IPS DF 4.7 (cell line): ENCODE measurements at regions not wholly inside any gene's neighbourhood (a gene's known extent, or its start where the extent isn't known, plus 50 kb on each side); places are given as distances from the start of the nearest gene placed in this dataset.

Experiments used
- DNase-seq: peaks from one replicate; pipeline ENCODE4 v3.0.0-alpha.2; 2013; ENCODE audit warnings: low spot score; ENCODE audit errors: extremely low read depth

GRCh38 chr13:80133631-80134261 lies 207.2 kb downstream of the SPRY2 start:
- DNase-seq: no peak

- no peak for DNase-seq
These were observed 208.0 kb downstream of the SPRY2 start for GRCh38 chr13:80132741-80133601.

DNA sequence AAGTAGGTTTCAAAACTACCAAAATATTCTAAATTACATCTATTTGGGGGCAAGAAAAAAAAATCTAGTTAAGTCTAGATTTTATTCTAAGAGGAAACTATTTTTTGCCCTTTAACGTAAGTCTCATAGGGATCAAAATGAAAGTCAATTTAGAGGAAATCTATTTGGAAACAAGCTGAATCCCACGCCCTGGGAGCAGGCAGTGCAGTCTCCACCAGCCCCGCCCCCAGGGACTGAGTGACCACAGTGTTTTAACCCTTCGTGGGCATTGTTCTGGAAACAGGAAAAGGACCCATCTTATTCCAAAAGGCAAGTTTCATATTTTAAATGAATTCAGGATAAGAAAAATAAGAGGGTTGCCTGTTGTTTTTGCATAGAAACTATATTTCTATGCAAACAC lies 209.7 kb downstream of the SPRY2 start:
- no peak for DNase-seq

DNA sequence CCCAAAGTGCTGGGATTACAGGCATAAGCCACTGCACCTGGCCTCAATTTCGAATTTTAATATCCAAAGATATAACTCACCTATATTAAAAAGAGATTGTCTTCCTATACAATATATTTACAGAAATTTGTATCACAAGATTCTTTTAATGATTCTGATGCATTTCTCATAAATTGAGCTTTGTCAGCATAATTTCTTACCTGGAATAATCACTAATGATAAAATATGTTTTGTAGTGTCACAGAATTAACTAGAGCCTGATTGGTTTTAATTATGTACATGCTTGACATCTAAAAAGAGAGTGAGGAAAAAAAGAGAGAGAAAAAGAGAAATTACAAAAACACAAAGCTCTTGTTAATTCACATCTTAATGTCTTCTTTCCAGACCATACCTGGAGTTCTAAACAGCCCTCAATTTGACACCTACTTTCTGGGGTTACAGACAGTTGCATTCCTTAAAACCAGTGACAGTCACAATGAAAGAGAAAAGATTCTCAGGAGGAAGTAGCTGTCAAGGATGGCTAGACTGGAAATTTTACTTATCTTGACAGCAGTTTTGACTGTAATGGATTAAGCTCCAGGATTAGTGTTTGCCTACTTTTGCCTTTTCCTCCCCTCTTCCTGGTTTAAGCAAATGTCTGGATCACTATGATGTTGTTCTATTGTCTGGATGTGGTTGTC lies 214.4 kb downstream of the SPRY2 start:
- DNase-seq: no peak

GRCh38 chr13:80123945-80124344 lies 217.0 kb downstream of the SPRY2 start:
- DNase-seq: no peak

DNA sequence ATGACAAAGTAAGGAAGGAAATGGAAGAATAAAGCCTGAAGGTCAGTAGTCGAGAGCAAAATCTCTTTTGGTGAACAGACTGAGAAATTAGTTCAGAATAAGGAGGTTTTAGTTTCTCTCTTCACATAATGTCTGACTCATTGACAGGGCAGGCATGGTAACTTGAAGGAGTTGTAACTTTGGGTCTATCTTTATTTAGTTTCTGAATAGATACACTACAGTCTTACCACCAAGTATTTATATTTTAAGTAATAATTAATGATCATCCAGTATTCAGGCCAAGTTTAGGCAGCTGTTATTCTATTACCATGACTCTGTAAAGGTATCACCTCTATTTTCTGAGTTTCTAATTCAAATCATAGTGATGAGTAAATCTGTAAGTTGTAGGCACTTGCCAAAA lies 219.9 kb downstream of the SPRY2 start:
- no peak for DNase-seq

- DNase-seq: no peak
These were observed 222.4 kb downstream of the SPRY2 start for GRCh38 chr13:80118506-80118905.

DNA sequence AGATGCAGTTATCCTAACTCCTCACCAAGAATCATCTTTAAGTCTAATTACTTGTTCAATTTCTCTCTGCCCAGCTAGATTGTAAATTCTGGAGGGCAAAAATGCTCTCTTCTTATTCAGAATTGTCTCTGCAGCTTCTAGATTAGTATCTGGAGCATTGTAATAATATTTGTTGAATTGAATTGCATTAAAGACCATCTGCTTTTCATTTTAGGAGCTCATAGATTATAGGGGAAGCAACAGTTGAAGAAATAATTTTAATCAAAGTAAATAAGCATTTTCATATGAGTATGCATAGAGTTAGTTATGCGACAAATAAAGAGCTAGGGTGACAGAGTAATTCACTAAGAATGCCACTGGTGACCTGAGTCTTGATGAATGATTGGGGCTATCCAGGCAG lies 222.8 kb downstream of the SPRY2 start:
- no peak for DNase-seq

GRCh38 chr13:80117515-80117914 lies 223.4 kb downstream of the SPRY2 start:
- no peak for DNase-seq

- DNase-seq: no peak
These were observed 224.8 kb downstream of the SPRY2 start for GRCh38 chr13:80116107-80116506.

- DNase-seq: no peak
These were observed 225.3 kb downstream of the SPRY2 start for GRCh38 chr13:80115616-80116015.

GRCh38 chr13:80113714-80114454 lies 227.0 kb downstream of the SPRY2 start:
- no peak for DNase-seq

- DNase-seq: no peak
These were observed 231.6 kb downstream of the SPRY2 start for GRCh38 chr13:80109303-80109702.

DNA sequence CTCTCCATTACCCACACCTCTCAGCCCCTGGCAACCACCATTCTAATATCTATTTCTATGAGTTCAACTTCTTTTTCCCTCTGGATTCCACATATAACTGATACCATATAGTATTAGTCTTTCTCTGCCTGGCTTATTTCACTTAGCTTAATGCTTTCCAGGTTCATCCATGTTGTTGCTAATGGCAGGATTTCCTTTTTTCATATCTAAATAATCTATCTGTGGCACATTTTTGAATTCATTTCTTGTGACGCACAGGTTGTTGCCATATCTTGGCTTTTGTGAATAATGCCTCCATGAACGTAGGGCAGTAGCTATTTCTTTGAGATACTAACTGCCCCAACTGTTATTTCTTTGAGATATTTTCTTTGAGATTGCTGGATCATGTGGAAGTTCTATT lies 235.6 kb downstream of the SPRY2 start:
- DNase-seq: no peak

DNA sequence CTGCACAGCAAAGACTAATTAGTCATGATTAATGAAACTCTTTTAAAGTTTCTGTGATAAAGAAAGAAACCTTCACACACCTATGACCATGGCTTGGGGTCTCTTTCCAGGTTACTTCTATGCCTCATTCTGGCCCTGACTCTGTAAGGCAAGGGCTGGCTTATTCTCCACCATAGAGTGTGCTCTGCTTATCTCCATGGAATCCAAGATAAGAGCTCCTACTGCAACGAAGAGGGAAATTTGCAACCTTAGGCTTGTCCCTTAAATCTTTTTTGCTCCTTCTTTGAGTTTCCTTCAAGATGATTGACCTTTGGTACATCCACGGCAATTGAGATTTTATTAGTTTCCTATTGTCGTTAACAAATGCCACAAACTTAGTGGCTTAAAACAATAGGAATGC lies 239.9 kb downstream of the SPRY2 start:
- no peak for DNase-seq

DNA sequence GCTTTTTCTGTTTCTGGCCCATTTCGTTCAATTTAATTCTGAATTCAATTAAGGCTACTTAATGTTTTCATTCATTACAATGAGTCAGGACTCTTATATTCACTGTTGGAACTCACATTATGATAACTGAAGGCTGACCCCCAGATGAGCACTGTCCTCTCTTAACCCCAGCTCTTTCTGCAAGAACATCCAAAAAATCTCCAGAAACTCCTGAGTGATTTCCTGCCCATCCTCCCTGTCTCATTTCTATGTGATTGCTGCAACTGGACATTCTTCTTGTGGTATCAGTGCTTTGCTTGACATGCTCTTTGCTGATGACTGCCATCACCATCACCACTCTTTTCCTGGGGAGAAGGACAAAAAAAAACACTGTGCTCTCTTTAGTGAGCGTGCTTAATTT lies 240.3 kb downstream of the SPRY2 start:
- no peak for DNase-seq

- DNase-seq: no peak
These were observed 243.4 kb downstream of the SPRY2 start for GRCh38 chr13:80097561-80097960.

GRCh38 chr13:80096383-80096782 lies 244.5 kb downstream of the SPRY2 start:
- DNase-seq: no peak

DNA sequence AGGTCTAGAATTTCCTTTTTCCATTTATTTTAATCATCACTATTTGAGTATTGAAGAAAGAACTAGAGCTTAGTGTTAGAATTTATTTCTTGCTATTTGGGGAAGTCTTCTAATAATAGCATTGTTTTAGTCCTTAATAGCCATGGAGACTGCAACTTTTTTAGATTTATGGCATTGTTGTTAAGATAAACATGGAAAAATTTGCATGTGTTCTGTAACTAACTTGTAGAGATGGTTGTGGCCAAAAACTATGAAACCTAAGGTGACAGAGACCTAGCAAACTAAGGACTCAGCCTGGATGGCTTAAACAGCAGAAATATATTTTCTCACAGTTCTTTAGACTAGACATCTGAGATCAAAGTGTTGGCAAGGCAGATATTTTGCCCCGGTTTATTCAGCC lies 246.4 kb downstream of the SPRY2 start:
- DNase-seq: no peak

GRCh38 chr13:80093888-80094287 lies 247.0 kb downstream of the SPRY2 start:
- DNase-seq: no peak

DNA sequence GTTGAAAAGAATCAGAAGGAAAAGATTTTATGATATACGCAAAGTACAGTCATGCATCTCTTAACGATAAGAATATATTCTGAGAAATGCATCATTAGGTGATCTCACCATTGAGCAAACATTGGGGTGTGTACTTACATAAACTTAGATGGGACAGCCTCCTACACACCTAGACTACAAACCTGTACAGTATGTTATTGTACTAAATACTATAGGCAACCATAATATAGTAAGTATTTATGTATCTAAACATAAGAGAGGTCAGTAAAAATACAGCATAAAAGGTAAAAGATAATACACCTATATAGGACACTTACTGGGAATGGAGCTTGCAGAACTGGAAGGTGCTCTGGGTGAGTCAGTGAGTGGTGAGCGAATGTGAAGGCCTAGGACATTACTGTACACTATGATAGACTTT lies 254.6 kb downstream of the SPRY2 start:
- no peak for DNase-seq
